GM18499 (cell line): ENCODE measurements at regions not wholly inside any gene's neighbourhood (a gene's known extent, or its start where the extent isn't known, plus 50 kb on each side); places are given as distances from the start of the nearest gene placed in this dataset.

Source experiments
- ATAC-seq: cut with Tn5 transposase; IDR thresholded peaks from one replicate; pipeline ENCODE4 v1.9.1; 2021; ENCODE audit warnings: moderate number of reproducible peaks; ENCODE audit not compliant: insufficient read depth, unreplicated experiment

- no peak for ATAC-seq
Measured at GRCh38 chr9:8096091-8096490, 296.5 kb upstream of the DMAC1 start.

DNA sequence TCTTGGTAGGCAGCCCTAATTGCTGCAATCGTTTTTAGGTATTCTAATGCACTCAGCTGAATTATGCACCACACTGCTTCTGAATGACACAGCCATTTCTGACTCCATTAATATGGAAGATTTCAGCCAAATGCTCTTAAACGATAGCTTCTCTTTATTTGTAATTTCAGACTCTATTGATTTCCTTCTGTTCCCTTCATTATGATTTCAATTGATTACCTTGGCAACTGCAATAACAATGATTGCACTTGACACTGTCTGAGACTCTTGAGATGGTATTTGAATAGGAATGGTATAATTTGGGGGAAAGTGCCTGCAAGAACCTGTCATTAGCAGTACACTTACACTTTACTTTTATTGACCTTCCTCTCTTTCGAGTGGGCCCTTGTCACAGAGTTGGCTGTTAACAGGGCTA, 296.1 kb upstream of the DMAC1 start:
- ATAC-seq, result no peak

- no peak for ATAC-seq
Measured at GRCh38 chr9:8088477-8088876, 288.9 kb upstream of the DMAC1 start.

DNA sequence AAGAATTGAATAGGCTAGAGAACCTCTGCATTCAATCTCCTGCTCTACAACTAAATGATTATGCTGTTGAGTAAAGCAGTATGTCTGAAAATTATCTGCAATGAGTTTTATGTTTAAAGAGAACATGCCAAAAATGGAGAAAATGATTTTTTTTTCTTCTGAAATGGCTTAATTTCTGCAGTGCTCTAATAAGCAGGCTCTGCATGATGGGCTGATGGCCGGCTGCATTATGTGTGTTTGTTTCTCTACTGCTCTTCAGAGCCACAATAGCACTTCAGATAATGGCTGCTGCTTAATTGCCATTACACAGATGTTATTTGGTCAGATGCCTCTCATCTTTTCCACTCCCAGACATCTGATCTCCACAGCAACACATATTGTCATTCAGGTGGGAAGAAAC, 286.4 kb upstream of the DMAC1 start:
- ATAC-seq, result no peak

DNA sequence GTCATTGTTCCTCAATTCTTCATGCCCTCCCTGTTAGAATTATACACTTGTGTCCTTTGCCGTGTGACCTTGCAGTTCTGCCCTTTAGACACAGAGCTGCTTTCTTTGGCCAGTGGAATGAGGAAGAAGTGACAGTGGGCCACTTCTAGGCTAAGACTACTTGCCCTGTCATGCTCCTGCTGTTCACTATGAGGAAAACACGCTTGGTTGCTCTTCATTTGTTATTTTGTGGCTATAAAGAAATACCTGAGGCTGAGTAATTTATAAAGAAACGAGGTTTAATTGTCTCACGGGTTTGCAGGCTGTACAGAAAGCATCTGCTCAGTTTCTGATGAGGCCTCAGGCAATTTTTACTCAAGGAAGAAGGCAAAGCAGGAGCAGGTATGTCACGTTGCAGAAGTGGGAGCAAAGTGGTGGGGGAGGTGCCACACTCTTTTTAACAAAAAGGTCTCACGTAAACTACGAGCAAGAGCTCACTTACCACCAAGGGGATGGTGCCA, 279.1 kb upstream of the DMAC1 start:
- ATAC-seq, result no peak

GRCh38 chr9:8074713-8075286, 275.2 kb upstream of the DMAC1 start:
- no peak for ATAC-seq

- ATAC-seq, result no peak
Measured at GRCh38 chr9:8071445-8071798, 271.8 kb upstream of the DMAC1 start.

- no peak for ATAC-seq
Measured at GRCh38 chr9:8070779-8071444, 271.3 kb upstream of the DMAC1 start.

GRCh38 chr9:8062459-8062858, 262.9 kb upstream of the DMAC1 start:
- no peak for ATAC-seq

DNA sequence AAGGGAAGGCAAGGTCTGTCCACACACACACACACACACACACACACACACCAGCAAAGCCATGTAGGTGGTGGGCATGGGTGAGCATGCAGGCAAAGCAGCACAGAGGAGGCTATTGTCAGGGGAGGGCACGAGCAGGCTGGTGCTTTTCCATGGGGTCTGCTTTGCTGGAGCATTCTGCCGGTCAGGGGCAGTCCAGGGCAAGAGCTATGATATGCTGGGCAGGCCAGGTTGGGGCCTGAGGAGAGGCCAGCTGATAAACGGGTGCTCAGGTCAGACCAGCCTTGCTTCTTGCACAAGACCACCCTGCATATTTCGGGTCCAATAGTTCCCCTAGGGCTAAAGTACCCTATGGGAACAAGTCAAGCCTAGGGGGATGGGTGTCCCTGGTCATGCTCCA, 253.9 kb upstream of the DMAC1 start:
- no peak for ATAC-seq

- ATAC-seq, result no peak
Measured at GRCh38 chr9:8052991-8053390, 253.4 kb upstream of the DMAC1 start.

DNA sequence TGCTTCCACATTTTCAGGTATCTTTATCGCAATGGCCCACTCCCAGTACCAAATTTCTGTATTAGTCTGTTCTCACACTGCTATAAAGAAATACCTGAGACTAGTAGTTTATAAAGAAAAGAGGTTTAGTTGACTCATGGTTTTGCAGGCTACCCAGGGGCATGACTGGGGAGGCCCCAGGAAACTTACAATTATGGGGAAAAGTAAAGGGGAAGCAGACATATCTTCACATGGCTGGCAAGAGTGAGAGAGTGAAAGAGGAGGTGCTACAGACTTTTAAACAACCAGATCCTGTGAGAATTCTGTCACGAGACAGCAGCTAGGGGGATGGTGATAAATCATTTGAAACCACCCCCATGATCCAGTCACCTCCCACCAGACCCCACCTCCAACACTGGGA, 238.2 kb upstream of the DMAC1 start:
- ATAC-seq, result no peak

DNA sequence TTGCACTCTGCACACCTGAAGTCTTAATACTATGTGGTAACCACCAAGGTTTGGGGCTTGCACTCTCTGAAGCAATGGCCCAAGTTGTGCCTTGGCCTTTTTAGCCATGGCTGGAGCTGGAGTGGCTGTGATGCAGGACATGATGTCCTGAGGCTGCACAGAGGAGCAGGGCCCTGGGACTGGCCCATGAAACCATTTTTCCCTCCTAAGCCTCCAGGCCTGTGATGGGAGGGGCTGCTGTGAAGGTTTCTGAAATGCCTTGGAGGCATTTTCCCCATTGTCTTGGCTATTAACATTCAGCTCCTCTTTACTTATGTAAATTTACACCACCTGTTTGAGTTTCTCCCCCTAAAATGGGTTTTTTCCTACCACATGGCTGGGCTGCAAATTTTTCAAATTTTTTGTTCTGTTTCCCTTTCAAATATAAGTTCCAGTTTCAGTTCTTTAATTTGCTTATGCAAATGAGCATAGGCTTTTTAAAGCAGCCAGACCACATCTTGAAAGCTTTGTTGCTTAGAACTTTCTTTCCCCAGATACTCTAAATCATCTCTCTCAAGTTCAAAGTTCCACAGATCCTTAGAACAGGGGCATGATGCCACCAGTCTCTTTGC, 237.4 kb upstream of the DMAC1 start:
- ATAC-seq, result no peak

DNA sequence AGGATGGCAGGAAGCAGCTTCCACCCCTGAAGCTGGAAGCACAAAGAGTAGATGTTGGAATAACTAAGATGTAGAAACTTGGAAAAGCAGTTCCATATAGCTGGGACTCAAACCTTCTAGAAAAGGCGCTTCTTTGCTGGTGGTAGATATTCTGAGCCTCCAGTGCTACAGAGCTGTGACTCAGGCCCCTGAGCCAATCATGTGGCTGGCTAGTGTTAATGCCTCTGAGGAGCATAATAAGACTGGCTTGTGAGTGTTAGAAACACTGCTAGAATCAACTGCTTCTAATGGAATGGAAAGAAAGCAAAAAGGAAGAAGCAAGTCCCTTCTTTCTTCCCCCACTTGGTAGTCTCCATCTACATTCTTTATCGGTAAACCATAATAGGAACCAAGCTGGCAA, 234.2 kb upstream of the DMAC1 start:
- ATAC-seq, result no peak

DNA sequence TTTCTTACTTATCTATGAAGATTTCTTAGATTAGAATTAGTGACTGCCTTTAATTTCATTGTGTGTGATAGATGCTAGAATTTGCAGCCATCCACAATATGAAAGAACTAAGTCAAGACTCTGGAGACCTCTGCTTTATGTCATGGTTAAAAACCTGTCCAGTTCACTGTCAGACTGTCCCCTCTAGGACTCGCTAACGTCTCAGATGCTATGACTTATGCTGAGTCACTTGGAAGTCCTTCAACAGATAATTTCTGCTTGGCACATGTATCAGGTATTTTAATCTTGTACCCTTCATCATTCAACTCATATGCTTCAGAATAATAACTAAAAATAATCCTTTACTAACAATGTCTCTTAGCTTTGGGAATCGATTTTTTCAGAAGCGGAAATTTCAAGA, 230.5 kb upstream of the DMAC1 start:
- no peak for ATAC-seq

GRCh38 chr9:8027351-8027750, 227.8 kb upstream of the DMAC1 start:
- no peak for ATAC-seq

- no peak for ATAC-seq
Measured at GRCh38 chr9:8025551-8025950, 226.0 kb upstream of the DMAC1 start.

- ATAC-seq, result no peak
Measured at GRCh38 chr9:8020186-8020585, 220.6 kb upstream of the DMAC1 start.

DNA sequence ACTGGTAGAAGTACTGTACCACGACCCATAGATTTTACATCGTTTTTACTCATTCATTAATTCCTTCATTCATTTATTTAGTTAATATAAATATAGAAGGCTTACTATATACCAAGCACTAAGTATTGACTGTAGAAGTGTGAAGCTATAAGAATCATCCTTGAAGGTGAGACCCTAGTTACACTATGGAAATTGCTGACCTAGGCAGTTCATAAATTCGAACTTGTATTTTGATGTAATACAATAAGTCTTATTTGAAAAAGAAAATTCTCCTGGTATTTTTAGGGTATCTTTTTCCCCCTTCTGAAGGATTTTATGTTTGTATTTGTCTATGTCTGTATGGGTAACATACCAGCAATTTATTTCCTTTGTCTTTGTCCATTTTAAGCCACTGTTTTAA, 220.1 kb upstream of the DMAC1 start:
- no peak for ATAC-seq

DNA sequence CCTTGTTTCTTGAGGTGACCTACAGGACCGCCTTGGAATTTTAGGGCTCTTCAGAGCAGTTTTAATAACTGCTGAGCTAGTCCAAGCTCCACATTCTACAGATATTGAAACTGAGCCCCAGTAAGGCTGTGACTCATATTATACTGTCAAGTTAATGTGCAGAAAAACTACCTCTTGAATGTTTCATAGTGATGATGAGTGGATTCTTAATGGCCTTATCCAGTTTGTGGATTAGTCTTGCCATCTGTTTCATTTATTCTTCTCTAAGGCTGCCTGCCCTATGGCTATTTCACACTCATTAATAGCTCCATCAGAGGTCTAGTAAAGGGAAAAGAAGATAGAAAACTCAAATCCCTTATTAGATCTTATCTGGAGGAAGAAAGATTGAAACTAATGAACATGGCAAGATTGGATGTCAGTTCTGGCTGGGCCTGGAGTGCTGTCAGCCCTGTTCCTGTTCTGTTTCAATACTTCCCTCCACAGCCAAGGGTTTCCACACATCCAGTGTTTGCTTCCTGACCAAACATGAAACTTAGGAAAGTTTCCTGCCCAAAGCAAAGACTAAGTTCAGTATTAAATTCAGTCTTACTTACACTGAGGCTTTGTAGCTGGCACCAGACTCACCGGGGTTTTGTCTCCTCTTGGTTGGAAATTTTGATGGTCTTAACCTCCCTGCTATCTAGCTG, 215.6 kb upstream of the DMAC1 start:
- ATAC-seq, result no peak

- no peak for ATAC-seq
Measured at GRCh38 chr9:8012986-8013385, 213.4 kb upstream of the DMAC1 start.
